Body of pancreas (tissue), 4 donors: ENCODE measurements at regions not wholly inside any gene's neighbourhood (a gene's known extent, or its start where the extent isn't known, plus 50 kb on each side); places are given as distances from the start of the nearest gene placed in this dataset.

Experiments used
- POLR2A ChIP-seq, 3 donors: fragments of 450-650 bp; IDR thresholded peaks; one replicate each; pipeline ENCODE4 v1.6.1; 2016; ENCODE audit warnings: antibody characterized with exemption in 3 of 3, mild to moderate bottlenecking in 2 of 3
- TF ChIP-seq, protein P1 (sequence below), 7 experiments: fragments of 450-650 bp in 4 of 7; fragments of 200-600 bp in 3 of 7; sonication (generic) in 3 of 7; IDR thresholded peaks; one replicate each; pipeline ENCODE4 v1.5.1; 2016 to 2019; ENCODE audit warnings: antibody characterized with exemption in 7 of 7

DNA sequence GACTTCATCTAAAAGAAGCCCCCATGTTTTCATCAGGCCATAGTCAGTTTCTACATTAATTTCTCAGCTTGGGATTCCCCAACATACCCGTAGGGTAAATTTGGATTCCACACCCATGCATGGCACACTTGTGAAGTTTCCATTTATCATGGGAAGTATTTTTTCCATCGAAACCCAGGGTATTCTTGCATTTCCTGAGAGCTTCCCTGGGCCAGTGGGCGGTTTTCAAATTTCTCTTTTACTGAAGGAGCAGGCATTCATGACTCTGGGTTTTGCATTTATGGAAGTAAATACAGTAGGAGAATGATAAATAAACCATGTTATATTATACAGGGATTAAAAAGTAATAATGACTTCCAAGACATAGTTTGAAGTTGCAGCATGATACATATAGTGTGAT is 93.0 kb upstream of the MAP3K1 start:
- TF ChIP-seq, protein P1, sequence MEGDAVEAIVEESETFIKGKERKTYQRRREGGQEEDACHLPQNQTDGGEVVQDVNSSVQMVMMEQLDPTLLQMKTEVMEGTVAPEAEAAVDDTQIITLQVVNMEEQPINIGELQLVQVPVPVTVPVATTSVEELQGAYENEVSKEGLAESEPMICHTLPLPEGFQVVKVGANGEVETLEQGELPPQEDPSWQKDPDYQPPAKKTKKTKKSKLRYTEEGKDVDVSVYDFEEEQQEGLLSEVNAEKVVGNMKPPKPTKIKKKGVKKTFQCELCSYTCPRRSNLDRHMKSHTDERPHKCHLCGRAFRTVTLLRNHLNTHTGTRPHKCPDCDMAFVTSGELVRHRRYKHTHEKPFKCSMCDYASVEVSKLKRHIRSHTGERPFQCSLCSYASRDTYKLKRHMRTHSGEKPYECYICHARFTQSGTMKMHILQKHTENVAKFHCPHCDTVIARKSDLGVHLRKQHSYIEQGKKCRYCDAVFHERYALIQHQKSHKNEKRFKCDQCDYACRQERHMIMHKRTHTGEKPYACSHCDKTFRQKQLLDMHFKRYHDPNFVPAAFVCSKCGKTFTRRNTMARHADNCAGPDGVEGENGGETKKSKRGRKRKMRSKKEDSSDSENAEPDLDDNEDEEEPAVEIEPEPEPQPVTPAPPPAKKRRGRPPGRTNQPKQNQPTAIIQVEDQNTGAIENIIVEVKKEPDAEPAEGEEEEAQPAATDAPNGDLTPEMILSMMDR (IDR thresholded peaks at IDR 0.05), result no peak
- no peak for TF ChIP-seq POLR2A (IDR thresholded peaks at IDR 0.05)
